HG03565 (cell line): ENCODE measurements at regions not wholly inside any gene's neighbourhood (a gene's known extent, or its start where the extent isn't known, plus 50 kb on each side); places are given as distances from the start of the nearest gene placed in this dataset.

Experiments
- ATAC-seq: cut with Tn5 transposase; IDR thresholded peaks from one replicate; pipeline ENCODE4 v1.9.1; 2021; ENCODE audit warnings: mild to moderate bottlenecking, moderate library complexity; ENCODE audit not compliant: unreplicated experiment

GRCh38 chr12:59927032-59927431 is 331.2 kb downstream of the SLC16A7 start:
- ATAC-seq = no peak

GRCh38 chr12:59928416-59928815 is 332.6 kb downstream of the SLC16A7 start:
- no peak for ATAC-seq

GRCh38 chr12:59929110-59929509 is 333.3 kb downstream of the SLC16A7 start:
- no peak for ATAC-seq

- no peak for ATAC-seq
Observed at GRCh38 chr12:59934486-59934885, 338.7 kb downstream of the SLC16A7 start.

GRCh38 chr12:59936534-59936933 is 340.7 kb downstream of the SLC16A7 start:
- ATAC-seq = no peak

GRCh38 chr12:59937148-59937547 is 341.3 kb downstream of the SLC16A7 start:
- ATAC-seq = no peak

GRCh38 chr12:59938190-59938962 is 342.5 kb downstream of the SLC16A7 start:
- ATAC-seq = no peak

- no peak for ATAC-seq
Observed at GRCh38 chr12:59940631-59941342, 345.0 kb downstream of the SLC16A7 start.

- ATAC-seq = no peak
Observed at GRCh38 chr12:59941461-59941860, 345.6 kb downstream of the SLC16A7 start.

GRCh38 chr12:59944177-59944576 is 348.3 kb downstream of the SLC16A7 start:
- no peak for ATAC-seq

GRCh38 chr12:59946635-59947034 is 350.8 kb downstream of the SLC16A7 start:
- no peak for ATAC-seq

- no peak for ATAC-seq
Observed at GRCh38 chr12:59963546-59963945, 367.7 kb downstream of the SLC16A7 start.

- no peak for ATAC-seq
Observed at GRCh38 chr12:59972905-59973304, 377.1 kb downstream of the SLC16A7 start.

- ATAC-seq = no peak
Observed at GRCh38 chr12:59973515-59973914, 377.7 kb downstream of the SLC16A7 start.

GRCh38 chr12:59977779-59978178 is 381.9 kb downstream of the SLC16A7 start:
- no peak for ATAC-seq

GRCh38 chr12:59980476-59980875 is 384.6 kb downstream of the SLC16A7 start:
- no peak for ATAC-seq

GRCh38 chr12:59999291-59999690 is 403.5 kb downstream of the SLC16A7 start:
- ATAC-seq = no peak

- no peak for ATAC-seq
Observed at GRCh38 chr12:60010486-60010885, 414.7 kb downstream of the SLC16A7 start.

GRCh38 chr12:60012659-60013058 is 416.8 kb downstream of the SLC16A7 start:
- no peak for ATAC-seq

GRCh38 chr12:60014436-60014835 is 418.6 kb downstream of the SLC16A7 start:
- no peak for ATAC-seq

GRCh38 chr12:60020068-60020467 is 424.2 kb downstream of the SLC16A7 start:
- no peak for ATAC-seq

GRCh38 chr12:60021235-60021634 is 425.4 kb downstream of the SLC16A7 start:
- ATAC-seq = no peak
